Right kidney (tissue), 1 donor: ENCODE measurements at regions not wholly inside any gene's neighbourhood (a gene's known extent, or its start where the extent isn't known, plus 50 kb on each side); places are given as distances from the start of the nearest gene placed in this dataset.

Experiments used
- DNase-seq: peaks from one replicate; pipeline ENCODE4 v3.0.0-alpha.2; 2016

DNA sequence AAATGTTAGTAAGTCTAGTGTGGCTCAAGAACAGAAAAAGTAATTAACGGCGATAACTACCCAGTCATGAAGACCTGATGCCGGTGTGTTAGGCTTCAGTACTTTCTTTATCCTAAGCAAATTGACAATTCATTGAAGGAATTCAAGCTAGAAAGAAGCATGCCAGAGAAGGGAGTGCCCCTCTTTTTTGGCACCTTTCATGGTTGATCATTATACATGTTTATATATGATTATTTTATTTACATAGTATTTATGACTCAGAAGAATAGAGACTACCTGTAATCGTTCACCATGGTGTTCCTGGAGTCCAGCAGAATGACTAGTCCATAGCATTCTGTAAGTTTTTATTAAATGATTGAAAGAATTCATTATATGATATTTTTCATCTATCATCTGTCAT, 548.3 kb upstream of the SLIT2 start:
- no peak for DNase-seq

DNA sequence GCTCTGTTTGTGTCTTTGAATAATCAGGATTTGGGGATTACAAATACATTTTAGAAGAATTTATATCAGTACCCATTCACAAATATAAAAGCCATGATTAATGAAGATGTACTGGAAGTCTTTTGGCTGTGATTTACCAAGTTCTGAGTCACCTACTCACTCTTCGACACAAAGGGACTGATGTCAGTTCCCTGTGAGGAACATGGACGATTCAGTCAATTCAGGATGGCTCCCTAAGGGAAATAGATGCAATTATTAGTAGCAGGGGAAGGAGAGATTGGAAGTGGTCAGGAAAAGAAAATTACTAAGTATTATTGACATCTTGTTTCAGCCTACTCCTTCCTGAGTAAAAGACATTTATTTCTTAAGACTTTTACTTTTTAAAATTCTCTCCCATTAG, 550.7 kb upstream of the SLIT2 start:
- no peak for DNase-seq

- DNase-seq, result no peak
These were observed 552.7 kb upstream of the SLIT2 start for GRCh38 chr4:19698961-19699360.

DNA sequence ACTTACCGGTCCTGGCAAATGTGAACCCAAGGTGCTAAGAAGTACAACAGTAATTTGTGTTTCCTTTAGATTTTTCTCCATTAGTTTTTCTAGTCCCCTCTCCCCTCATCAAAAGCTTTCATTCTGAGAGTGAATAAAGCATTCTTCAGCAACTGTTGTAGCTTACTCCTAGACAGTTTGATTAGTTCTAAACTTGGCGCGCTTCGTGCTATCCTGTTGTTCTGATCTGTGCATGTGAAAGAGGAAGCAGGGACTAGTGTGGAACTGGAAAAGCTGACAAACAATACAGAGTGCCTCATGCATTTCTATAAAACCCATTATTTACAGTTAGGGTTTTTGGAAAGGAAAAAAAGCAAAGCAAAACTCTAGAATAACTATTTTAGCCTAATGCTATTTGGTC, 556.9 kb upstream of the SLIT2 start:
- no peak for DNase-seq

DNA sequence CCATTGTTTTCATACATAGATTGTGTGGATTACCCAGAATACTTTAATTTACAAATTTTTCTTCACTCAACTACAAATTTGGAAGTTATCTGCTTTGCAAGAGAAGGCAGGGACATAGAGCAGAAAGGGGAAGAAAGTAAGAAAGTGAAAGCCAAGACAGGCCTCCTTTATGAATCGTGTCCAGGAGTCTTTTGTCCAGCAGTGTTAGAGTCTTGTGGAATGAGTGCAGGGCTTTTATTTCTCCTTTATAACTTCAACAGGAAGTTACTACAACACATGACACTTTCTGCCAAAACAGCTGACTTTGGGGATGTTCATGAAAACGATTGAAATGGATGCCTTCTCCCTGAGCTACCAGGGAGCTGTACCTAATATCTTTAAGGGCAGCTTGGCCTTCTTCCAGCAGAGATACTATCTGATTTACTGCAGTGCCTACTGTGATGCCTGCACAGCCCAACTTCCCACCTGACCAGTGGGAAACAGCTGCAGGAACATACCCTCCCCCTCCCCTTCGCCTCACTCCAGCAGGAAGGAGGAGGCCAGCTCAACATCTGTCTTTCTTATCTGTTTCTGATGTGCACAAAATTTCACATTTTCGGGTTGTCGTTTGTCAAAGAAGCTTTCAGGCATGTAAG, 557.7 kb upstream of the SLIT2 start:
- peak; percentile 25 for DNase-seq

- DNase-seq, result no peak
These were observed 562.2 kb upstream of the SLIT2 start for GRCh38 chr4:19689511-19689910.

DNA sequence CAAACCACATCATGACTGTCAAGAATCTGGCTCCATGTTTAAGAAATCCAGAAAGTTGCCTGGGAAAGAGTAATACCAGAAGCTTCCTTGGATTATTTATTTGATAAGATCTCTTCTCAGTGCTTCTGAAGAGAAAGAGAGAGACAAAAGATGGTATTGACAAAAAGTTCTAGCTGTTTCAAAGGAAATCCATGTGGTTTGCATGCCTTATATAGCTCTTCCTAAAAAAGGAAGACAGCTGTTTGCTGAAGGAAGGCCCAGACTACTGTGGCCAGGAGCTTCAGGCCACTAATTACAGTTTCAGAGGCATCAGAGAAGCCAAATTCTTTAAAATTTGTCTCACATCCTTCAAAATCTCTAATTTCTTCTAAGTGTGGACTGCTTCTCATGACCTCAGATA, 565.2 kb upstream of the SLIT2 start:
- no peak for DNase-seq

- peak; percentile 30 for DNase-seq
These were observed 567.6 kb upstream of the SLIT2 start for GRCh38 chr4:19684084-19684483.

DNA sequence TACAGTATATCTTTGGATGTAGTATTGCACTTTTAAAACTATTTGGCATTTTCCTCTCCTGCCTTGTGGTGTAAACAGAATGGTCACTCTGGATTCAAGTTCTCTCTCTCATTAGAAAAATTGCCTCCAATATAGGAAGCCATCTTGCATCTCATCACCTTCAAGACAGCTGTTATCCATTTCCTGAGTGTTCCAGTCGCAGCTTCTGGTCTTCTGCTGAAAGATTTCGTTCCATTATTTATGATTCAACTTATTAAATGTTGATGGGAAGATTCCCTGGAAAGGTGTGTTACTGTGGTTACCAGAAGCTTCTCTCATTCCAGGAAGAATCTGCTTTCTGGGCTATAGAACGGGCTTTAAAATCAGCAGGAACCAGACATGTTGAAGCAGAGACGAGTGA, 568.3 kb upstream of the SLIT2 start:
- peak; percentile 37 for DNase-seq

- no peak for DNase-seq
These were observed 574.5 kb upstream of the SLIT2 start for GRCh38 chr4:19677211-19677610.

DNA sequence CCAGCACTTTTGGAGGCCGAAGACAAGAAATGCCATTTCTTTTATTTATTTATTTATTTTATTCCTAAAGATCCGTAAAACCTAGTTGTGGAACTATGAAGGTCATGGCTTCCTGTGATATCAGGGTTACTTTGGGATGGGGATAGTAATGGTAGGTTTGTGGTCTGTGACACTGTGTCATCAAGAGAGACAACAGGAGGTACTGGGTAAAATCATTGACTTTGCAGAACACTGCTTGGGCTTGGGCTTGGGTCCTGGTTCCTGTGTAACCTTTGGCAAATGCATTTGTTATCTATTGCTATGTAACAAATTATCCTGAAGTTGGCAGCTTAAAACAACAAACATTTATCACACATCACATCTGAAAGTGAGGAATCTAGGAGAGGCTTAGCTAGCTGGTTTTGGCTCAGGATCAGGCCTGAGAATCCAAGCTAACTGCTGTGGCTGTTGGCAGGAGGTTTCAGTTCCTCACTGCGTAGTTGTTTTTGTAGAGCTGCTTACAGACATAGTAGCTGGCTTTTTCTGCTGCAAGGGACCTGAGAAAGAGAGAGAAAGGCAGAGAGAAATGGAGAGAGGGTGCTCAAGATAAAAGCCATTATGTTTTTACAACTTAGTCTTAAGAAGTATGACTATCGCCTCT, 576.4 kb upstream of the SLIT2 start:
- no peak for DNase-seq

DNA sequence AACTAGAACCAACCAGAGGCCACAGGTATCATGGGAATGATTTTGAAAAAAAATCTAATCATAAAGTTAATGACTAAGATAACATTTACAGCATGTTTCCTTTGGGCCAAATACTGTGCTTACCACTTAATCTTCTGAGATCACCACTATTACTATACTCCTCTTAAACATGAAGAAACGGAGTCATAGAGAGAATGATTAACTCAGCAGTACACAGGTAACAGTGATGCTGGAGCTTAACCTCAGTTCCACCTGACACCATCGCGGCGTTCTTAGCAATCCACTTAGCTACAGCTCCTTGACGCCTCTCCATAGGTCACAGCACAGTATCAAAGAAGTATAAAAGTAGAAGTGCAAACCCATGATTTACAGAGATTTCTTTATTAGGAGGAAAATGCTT, 592.6 kb upstream of the SLIT2 start:
- no peak for DNase-seq

DNA sequence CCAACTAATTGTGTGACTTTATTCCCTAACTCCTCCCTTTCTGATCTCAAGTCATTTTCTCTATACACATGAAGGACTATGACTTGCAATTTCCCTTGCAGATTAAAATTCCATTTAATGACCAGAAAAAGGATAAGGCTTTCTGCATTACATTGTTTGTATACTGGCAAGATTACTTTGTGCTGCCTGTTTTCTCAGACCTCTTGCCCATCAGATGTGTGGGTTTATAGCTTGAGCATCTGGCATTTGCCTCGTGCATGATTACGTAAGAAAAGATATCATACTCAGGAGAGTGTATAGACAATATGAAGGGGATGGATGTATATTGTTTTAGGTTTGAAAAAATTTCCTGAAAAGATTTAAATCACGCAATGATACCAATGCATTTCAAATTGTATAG, 593.8 kb upstream of the SLIT2 start:
- DNase-seq, result no peak

- DNase-seq, result no peak
These were observed 596.0 kb upstream of the SLIT2 start for GRCh38 chr4:19655666-19656065.

- no peak for DNase-seq
These were observed 600.5 kb upstream of the SLIT2 start for GRCh38 chr4:19650903-19651864.

DNA sequence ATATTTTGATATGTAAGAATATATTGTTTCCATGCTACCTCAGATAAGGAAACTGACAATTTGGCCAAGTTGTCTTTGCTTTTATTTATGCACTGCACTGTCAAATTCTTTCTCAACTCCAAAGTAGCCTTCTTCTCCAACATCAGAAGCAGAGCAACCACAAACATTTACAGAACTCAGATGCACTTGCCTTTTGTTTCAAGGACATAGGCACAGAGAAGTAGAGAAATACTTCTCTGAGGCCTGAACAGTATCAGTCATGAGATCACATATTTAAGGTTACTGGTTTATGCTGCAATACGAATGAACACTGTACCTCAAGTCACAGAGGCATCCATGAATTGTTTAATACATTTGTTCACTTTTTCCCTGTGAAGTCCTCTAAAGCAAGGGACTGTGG, 606.1 kb upstream of the SLIT2 start:
- DNase-seq, result no peak

- no peak for DNase-seq
These were observed 615.3 kb upstream of the SLIT2 start for GRCh38 chr4:19636451-19636850.

DNA sequence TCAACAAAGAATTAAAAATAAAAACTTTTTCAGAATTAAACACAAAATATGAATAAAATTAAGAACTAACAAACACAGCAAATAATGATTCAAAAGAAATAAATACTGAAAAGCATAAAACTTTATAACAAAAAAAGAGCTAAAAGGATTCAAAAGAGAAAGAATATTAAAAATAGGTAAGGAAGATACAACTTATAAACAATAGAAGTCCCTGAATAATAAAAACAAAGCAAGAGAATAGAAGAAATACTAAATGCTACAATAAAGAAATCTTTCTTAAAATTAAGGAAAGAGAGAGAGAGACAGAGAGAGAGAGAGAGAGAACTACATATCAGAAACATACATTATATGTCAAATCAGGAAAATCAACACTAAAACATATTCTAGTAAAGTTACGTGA, 619.9 kb upstream of the SLIT2 start:
- DNase-seq, result no peak

DNA sequence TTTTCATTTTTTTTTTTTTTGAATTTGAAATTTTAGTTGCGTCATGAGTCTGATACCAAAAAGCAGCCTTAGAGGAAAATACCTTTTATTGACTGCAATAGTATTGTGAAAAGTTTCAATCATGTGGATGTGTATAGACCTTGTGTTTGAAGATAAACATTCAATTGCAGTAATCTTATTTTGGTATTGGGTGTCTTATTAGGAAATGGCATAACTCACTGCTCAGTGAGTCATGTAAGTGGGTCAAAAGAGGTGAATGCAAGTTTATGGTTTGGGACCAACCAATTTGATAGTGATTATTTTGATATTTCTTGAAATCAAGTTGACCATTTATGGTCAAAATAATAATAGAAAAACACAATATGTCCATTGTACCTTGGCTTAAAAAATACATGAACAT, 627.8 kb upstream of the SLIT2 start:
- DNase-seq, result no peak

DNA sequence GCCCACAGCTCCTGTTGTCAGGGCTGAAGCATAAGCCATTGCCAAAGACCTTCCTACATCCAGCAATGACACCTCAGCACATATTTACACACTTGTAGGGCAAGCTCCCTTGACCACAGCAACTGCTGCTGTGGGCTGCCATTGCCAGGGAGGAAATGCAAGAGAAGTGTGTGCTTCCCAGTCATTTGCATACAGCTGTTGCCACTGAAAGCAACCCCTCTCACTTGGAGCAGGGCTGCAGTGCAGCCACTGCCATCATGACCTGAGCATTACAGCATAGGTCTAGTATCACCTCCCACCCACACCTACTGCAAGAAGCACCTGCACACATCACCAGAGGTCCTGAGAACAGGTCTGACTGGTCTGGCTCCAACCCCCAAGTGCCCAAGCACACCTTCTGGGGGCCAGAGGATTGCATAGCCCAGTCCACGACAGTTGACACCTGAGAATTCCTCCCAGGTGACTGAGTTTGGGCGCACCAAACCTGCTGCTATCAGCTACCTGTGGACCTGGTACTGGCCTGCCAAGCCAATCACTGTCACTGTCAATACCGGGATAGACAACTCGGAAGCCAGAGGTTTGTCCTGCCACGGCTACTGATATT, 636.5 kb upstream of the SLIT2 start:
- no peak for DNase-seq

GRCh38 chr4:19614171-19614570, 637.5 kb upstream of the SLIT2 start:
- DNase-seq, result no peak

DNA sequence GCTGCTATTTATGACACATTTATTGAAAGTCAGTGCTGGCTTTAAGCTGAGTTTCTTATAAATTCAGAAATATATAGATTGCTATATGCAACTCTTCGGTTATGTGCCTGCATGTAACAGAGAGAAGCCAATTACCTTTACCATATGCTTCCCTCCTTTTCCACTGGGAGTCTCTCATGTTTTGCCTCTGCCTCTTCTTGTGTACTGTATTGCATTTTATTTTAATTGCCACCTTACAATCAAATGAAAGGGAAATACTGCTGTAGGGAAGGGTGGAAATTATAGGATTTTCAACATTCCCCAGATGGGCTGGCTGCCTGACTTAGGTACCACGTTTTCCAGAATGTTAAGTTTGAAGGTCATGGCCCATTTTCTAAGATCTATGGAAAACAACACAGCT, 655.4 kb upstream of the SLIT2 start:
- no peak for DNase-seq

GRCh38 chr4:19592391-19592790, 659.3 kb upstream of the SLIT2 start:
- DNase-seq, result no peak
